ENCODE measurements at regions not wholly inside any gene's neighbourhood (a gene's known extent, or its start where the extent isn't known, plus 50 kb on each side); places are given as distances from the start of the nearest gene placed in this dataset.

DNA sequence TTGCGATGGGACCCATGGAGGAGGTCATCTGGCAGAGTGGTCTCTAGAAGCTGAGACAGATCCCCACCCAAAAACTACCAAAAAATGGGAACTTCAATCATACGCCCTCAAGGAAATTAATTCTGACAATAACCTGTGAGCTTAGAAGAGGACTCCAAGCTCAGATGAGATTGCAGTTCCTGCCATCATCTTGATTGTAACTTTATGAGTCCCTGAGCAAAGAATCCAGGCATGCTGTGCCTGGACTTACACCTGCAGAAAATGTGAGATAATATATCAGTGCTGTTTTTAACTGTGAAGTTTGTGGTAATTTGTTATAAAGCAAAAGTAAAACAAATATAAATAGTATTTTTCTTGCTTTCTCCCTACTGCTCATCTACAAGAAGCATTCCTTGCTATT lies 299.6 kb upstream of the MBL2 start:
- WGBS (ENCODE audit: missing lambda C conversion rate): 6% methylated on average over 2 of the region's 2 CpGs
- FAIRE-seq: no peak
- POLR2A ChIA-PET: no interaction called here
- H3K27ac ChIP-seq: no peak overlapping the region
- no peak overlapping the region for H3K4me3 ChIP-seq
- TF ChIP-seq CHD4 (IDR thresholded peaks at IDR 0.05; ENCODE audit: borderline replicate concordance) (no peak), FOXS1 (CRISPR knock-in tag; IDR thresholded peaks at IDR 0.05) (no peak), TP53 (CRISPR knock-in tag; IDR thresholded peaks at IDR 0.05) (no peak), PHF8 (IDR thresholded peaks at IDR 0.05; ENCODE audit: borderline replicate concordance, low read depth) (no peak), JUN (IDR thresholded peaks at IDR 0.05) (no peak), EHF (CRISPR knock-in tag; IDR thresholded peaks at IDR 0.05) (no peak), NFE2L2 (conservative IDR thresholded peaks at IDR 0.05; ENCODE audit: low read length) (no peak), RAD21 (conservative IDR thresholded peaks at IDR 0.05 in 1 of 2, IDR thresholded peaks at IDR 0.05 in 1 of 2) (no peak), BHLHE40 (IDR thresholded peaks at IDR 0.05; ENCODE audit: low read depth, low read length) (no peak), EP300 (IDR thresholded peaks at IDR 0.05) (no peak), ESRRA (IDR thresholded peaks at IDR 0.05; ENCODE audit: borderline replicate concordance, low read length) (no peak), NR3C1 (IDR thresholded peaks at IDR 0.05) (no peak)
- TF ChIP-seq, protein P1, sequence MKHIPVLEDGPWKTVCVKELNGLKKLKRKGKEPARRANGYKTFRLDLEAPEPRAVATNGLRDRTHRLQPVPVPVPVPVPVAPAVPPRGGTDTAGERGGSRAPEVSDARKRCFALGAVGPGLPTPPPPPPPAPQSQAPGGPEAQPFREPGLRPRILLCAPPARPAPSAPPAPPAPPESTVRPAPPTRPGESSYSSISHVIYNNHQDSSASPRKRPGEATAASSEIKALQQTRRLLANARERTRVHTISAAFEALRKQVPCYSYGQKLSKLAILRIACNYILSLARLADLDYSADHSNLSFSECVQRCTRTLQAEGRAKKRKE (CRISPR knock-in tag; IDR thresholded peaks at IDR 0.05; ENCODE audit: low read depth): no peak
- TF ChIP-seq, protein P2, sequence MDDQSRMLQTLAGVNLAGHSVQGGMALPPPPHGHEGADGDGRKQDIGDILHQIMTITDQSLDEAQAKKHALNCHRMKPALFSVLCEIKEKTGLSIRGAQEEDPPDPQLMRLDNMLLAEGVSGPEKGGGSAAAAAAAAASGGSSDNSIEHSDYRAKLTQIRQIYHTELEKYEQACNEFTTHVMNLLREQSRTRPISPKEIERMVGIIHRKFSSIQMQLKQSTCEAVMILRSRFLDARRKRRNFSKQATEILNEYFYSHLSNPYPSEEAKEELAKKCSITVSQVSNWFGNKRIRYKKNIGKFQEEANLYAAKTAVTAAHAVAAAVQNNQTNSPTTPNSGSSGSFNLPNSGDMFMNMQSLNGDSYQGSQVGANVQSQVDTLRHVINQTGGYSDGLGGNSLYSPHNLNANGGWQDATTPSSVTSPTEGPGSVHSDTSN (IDR thresholded peaks at IDR 0.05): no peak
- TF ChIP-seq, protein P3, sequence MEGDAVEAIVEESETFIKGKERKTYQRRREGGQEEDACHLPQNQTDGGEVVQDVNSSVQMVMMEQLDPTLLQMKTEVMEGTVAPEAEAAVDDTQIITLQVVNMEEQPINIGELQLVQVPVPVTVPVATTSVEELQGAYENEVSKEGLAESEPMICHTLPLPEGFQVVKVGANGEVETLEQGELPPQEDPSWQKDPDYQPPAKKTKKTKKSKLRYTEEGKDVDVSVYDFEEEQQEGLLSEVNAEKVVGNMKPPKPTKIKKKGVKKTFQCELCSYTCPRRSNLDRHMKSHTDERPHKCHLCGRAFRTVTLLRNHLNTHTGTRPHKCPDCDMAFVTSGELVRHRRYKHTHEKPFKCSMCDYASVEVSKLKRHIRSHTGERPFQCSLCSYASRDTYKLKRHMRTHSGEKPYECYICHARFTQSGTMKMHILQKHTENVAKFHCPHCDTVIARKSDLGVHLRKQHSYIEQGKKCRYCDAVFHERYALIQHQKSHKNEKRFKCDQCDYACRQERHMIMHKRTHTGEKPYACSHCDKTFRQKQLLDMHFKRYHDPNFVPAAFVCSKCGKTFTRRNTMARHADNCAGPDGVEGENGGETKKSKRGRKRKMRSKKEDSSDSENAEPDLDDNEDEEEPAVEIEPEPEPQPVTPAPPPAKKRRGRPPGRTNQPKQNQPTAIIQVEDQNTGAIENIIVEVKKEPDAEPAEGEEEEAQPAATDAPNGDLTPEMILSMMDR (IDR thresholded peaks at IDR 0.05): no peak
- no peaks in the 10 kb centered on the region for H3K4me1 ChIP-seq
- CTCF ChIA-PET: interaction anchor here (1.0 kb wide), 1 partner anchor 19 kb away, joined by 3 read pairs; no protein-coding TSS in a partner anchor
- no peaks in the 10 kb centered on the region for H3K9me3 ChIP-seq
- ATAC-seq: no peak
- no peak overlapping the region for H3K4me2 ChIP-seq
- no peak for DNase-seq (ENCODE audit: low read depth in 1 of 2, low spot score in 1 of 2)

DNA sequence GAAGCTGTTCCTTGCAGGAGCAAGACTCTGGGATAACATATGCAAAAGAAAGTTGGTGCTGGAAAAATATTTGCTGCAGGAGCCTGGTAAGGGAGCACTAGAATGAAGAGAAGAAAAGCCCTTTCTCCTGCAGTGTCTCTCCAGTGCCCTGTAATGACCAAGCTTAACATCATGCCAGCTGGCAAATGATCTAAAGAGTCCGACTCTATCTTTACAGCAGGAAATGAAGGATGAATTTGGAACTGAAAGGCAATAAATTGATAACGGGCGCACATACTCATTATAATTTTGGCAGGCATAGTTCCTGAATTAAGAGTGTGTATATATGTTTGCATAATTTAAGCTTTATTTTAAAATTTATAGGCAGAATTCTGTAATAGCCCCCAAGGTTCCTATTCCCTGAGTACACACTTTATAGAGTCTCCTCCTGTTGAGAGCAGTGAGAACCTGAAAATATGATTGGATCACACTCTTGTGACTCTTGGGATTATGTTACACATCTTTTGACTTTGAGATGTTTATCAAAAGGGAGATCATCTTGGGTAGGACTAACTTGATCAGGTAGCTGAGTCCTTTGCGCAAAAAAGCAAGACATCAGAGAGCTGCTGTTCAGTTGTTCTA lies 299.0 kb upstream of the MBL2 start:
- DNase-seq (ENCODE audit: low read depth in 1 of 2, low spot score in 1 of 2) (no peak), FAIRE-seq (no peak), ATAC-seq (no peak)
- POLR2A ChIA-PET: no interaction called here
- Histone ChIP-seq H3K4me1 (no peaks in the 10 kb centered on the region), H3K4me3 (no peak overlapping the region), H3K4me2 (no peak overlapping the region), H3K27ac (no peak overlapping the region), H3K9me3 (no peaks in the 10 kb centered on the region)
- 51% methylated on average over 4 of the region's 4 CpGs for WGBS (ENCODE audit: missing lambda C conversion rate)
- TF ChIP-seq HOXB5 (CRISPR knock-in tag; IDR thresholded peaks at IDR 0.05) (no peak), BHLHE40 (IDR thresholded peaks at IDR 0.05; ENCODE audit: low read depth, low read length) (no peak)
- TF ChIP-seq, protein P3 (IDR thresholded peaks at IDR 0.05): no peak
- CTCF ChIA-PET: interaction anchor here (1.0 kb wide), 1 partner anchor 19 kb away, joined by 3 read pairs; no protein-coding TSS in a partner anchor

DNA sequence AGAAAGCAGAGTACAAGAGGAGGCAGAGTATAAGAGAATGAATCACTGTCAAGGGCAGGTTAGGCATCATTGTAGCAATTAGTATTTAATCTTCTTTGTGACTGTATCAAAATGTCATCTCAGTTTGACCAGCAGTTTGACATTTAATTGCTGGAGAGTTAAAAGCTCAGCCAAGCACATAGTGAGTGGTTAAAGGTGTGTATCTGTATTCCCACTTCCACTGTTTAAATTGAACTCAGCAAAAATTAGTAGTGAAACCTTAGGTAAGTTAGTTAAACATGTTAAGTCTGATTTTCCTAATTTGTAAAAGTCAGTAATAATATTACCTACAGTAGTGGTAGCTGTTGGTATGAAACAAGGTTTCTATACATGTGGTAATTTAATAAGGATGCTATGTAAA lies 296.4 kb upstream of the MBL2 start:
- FAIRE-seq: no peak

More for the DNA sequence above, 296.4 kb upstream of the MBL2 start:
- Histone ChIP-seq H3K4me3 (no peak overlapping the region), H3K4me1 (no peaks in the 10 kb centered on the region), H3K27ac (no peak overlapping the region), H3K9me3 (no peaks in the 10 kb centered on the region), H3K4me2 (no peak overlapping the region)
- DNase-seq (ENCODE audit: low read depth in 1 of 2, low spot score in 1 of 2) (no peak), ATAC-seq (no peak)
- TF ChIP-seq HDAC2 (IDR thresholded peaks at IDR 0.05) (no peak), EHMT2 (IDR thresholded peaks at IDR 0.05; ENCODE audit: low read depth) (no peak)
- CTCF ChIA-PET: no interaction called here
- POLR2A ChIA-PET: no interaction called here

Measured in A549 (cell line).